SKM-1 treated with dmso at 0.1 percent for 144 hours (cell line): ENCODE measurements at regions not wholly inside any gene's neighbourhood (a gene's known extent, or its start where the extent isn't known, plus 50 kb on each side); places are given as distances from the start of the nearest gene placed in this dataset.
A peak's percentile ranks its signal among the peaks of the same experiment; 100 is the strongest.
"Not testable (repeated sequence)": the region's sequence is repeated elsewhere in the genome, so short reads cannot be mapped to it uniquely, and the experiment has no call there.

Source experiments
- DNase-seq: peaks from one replicate; lab custom pipeline; 2025; ENCODE audit not compliant: unreplicated experiment; lab: John Stamatoyannopoulos, UW

DNA sequence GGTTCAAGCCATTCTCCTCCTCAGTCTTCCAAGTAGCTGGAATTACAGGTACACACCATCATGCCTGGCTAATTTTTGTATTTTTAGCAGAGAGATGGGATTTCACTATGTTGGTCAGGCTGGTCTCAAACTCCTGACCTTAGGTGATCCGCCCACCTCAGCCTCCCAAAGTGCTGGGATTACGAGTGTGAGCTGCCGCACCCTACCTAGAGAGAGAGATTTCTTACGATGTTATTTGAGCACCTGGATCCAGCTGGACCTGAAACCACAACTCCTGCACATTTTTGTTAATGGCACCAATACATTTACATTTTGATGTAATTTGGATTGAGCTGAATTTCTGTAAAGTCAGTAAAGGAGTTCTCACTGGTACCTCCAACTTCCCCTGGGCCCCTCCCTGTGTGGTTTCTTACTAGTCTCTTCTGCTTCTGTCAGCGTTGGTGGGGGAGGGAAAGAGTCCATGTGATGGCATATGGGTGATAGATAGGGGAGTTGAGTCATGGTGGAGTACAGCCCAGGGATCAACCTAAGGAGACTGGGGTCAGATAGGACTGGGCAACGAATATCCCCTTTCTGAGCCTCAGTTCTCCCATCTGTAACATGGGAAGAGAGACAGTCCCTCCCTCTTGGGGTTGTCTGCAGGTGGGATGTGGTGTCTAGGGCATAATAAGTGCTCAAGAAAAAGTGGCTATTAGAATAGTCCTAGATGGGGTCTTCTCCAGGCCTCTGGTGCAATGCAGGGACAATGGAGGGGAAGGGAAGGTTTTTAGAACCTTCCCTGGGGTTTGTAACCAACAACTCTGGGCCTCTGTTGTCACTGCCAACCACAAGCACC is 83.3 kb upstream of the MED13L start:
- DNase-seq: peak; percentile 56

DNA sequence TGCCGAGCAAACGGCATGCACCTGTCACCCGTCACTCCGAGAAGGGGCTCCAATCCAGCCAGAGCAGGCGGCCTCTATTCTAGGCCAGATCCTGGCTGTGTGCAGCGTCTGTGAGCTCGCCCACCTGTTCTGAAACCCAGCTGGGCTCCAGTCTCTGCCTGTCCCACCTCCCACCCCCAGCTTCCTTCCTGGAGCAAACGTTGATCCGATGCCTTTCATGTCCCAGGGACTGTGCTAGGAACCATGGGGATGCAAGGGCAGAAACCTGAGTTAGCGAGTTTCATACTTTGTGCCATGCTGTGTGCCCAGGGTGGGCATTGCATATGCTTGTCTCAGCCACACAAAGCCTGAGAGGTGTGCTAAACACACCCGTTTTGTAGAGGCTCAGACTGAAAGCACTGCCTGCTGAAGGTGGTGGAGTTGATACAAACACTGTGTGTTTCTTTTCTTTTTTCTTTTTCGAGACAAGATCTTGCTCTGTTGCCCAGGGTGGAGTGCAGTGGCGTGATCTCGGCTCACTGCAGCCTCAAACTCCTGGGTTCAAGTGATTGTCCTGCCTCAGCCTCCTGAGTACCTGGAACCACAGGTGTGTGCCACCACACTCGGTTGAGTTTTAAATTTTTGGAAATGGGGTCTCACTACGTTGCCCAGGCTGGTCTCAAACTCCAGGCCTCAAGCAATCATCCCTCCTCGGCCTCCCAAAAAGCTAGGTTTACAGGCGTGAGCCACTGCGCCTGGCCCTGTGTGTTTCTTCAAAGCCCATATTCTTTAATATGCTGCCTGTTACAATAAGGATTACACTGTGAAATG is 84.1 kb upstream of the MED13L start:
- DNase-seq: no peak

DNA sequence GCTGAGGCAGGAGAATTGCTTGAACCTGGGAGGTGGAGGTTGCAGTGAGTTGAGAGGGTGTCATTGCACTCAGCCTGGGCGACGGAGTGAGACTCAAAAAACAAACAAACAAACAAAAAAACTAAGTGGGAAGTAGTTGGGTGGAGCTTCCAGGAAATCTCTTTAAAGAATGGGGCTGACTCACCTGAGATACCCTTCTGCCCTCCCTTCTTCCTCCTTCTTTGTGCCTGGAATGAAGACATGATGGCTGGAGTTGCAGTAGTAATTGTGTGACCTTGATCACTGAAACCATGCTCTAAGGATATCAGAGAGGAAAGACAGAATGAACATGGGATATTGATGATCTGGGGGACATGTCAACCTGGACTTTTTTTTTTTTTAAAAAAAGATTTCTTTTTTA is 87.6 kb upstream of the MED13L start:
- DNase-seq: no peak

DNA sequence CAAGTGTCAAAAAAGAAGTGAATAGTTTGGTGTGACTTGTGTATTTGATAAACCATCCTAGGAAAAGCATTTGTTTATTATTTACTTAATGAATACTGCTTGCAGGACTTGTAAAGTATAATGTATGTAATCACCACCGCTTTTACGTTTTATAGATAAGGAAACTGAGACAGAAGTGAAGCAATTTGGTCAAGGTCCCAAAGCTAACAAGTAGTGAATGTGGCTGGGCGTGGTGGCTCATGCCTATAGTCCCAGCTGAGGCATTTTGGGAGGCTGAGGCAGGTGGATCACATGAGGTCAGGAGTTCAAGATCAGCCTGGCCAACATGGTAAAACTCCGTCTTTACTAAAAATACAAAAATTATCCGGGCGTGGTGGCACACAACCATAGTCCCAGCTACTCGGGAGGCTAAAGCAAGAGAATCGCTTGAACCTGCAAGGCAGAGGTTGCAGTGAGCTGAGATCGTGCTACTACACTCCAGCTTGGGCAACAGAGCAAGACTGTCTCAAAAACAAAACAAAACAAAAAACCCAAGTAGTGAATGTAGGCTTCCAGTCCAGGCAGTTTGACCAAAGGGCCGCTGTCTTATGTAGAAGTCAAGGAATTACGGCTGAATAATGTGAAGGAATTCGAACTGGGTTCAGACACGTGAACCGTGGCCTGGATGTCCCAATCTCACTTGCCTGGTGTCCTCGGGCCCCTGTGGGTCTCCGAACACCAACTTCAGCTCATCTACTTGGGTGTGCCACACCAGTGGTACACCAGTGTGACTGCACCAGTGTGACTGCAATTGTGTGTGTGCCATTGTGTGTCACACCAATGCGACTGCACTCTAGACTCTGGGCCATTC is 88.3 kb upstream of the MED13L start:
- no peak for DNase-seq

DNA sequence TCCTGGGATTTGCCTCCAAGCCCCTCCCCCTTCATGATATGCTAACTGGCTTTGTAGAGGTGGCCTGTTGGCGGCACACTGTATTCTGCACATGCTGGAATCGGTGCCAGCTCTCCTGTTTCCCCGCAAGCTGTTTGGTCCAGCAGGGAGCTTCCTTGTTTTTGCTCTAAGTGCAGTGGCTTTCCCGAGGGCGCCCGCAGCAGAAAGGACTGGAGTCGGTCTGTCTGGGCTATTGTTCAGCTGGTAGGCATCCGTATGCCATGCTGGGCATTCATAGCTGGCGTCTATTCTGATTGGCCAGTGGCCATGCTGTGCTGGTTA is 88.9 kb upstream of the MED13L start:
- no peak for DNase-seq

DNA sequence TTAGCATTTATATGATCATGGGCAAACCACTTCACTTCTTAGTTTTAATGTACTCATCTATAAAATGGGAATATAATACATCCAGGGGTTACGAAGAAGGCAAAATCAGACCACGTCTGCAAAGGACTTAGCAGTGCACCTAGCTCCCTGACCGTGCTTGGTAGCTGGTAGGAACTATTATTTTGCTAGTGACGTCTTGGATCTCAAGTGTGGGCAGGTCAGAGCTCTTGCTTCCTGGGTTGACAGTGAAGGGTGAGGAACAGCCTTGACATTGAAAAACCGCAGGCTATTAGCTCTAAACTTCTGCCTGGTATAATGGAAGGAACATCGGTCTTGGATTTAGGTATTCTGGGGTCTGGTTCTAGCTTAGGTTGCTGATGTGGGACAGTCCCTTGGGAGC is 89.3 kb upstream of the MED13L start:
- DNase-seq: no peak

DNA sequence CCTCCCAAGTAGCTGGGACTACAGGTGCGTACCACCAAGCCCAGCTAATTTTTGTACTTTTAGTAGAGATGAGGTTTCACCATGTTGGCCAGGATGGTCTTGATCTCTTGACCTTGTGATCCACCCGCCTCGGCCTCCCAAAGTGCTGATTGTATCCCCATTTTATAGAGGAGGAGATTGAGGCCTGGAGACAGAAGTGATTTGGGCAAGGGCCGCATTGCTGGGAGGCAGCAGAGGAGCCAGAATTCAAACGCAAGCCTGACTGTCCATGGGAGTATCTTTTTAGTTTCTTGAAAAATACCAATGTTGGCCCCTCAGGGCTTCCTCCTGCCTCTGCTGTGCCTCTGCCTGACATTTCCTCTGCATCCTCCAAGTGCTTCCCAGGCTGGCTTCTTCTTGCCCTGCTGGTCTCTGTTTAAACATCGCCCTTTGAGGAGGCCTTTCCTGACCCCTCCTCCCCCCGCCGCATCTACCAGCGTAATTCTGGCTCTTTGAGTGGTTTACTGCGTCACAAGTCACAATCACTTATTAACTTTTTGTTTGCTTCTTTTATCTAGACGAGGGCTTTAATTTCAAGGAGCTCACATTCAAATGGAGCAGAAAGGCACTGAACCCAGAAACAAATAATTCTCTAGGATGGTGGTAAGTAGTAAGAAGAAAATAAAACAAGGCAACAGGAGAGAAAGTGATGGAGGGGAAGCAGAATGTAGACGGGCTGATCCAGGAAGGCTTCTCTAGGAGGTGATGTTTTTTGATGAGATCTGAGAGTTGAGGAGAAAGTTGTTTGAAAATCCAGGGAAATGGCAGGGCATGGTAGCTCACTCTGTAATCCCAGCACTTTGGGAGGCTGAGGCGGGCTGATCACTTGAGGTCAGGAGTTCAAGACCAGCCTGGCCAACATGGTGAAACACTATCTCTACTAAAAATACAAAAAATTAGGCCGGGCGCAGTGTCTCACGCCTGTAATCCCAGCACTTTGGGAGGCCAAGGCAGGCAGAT is 91.0 kb upstream of the MED13L start:
- DNase-seq: no peak

DNA sequence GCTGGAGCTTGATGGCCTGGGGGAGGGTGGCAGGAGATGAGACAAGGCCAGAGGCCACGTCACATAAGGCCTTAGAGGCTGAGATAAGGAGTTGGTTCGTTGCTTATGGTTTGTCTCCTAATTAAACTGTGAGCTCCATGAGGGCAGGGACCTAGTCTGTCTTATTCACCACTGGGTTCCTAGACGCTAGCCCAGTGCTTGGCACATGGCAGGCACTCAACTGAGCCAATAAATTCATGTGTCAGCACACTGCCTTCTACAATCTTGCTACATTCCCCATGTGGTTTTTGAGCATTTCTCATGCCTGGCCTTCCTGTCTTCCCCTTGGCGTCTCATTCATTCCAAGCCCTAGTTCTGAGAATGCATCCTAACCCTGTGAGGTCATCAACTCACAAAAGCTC is 92.5 kb upstream of the MED13L start:
- no peak for DNase-seq

DNA sequence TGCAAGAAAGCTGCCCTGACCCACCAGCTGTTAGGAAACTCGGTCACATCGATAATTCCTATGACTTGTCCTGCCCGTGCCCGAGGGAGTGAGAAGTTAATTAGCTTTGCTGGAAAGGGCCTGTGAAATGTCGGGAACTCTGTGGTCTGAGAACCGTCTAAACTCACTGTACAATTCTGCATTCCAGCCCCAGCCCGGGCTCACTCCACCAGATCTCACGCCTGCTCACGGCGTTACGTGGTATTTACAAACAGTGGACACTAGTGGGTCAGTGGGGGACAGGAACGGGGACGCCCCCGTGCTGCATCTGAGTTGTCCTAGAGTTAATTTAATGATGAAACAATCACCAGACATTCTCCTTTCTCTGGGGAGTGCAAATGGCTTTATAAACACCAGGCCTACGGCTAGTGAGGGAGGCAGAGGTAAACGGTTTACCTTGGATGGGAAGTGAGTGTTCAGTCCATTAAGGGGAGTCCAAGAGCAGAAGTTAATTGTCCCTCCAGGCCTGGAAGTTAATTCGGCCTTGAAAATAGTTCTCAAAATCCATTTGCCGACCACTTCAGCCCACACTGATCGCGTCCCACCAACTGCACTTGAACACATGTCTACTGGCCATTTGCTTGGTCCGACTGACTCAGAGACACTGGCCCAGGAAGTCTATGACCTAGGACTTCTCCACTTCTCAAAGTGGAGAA is 93.5 kb upstream of the MED13L start:
- no peak for DNase-seq

DNA sequence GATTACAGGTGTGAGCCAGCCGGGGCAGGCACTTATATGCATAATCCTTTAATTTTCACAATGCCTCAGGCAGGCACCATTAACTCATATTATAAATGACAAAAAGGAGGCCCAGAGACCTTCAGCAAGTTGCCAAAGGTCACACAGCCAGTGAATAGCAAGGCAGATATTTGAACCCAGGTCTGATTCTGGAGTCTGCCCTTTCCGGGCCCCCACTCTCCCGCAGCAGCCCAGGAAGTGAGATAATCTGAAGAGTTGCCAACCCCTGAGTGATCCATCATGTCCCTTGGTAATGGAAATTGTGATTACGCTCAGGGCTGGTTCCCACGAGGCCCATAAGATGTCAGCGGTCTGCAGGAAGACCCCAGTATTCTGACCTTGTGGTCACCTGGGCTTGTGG is 95.3 kb upstream of the MED13L start:
- DNase-seq: no peak

DNA sequence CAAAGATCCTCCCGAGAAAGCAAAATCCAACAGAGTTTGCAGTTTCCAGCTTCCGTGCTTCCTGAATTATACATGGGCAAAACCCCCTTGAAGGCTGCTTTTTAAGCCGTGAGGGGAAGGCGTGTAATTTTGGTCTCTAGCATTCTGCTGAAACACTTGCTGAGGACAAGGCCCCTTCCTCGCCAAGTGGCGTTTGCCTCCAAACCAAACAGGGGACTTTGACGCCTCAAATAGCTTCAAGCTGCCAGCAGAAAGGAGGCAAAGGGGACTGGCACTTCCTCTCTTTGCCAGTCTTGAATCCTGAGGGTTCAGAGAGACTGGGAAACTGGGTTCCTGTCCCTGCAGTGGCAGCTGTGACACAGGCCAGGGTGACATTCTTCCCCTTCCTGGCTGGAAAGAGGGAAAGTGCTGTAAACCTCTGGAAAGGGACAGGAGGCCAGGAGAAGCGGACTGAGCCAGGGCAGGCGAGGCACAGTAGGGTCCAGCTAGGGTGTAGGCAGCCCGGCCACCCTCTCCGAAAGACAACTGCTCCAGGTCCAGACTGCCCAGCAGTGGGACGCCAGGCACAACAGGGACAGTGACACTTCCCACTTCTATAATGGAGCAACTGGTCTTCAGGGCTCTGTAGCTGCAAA is 96.2 kb upstream of the MED13L start:
- no peak for DNase-seq

DNA sequence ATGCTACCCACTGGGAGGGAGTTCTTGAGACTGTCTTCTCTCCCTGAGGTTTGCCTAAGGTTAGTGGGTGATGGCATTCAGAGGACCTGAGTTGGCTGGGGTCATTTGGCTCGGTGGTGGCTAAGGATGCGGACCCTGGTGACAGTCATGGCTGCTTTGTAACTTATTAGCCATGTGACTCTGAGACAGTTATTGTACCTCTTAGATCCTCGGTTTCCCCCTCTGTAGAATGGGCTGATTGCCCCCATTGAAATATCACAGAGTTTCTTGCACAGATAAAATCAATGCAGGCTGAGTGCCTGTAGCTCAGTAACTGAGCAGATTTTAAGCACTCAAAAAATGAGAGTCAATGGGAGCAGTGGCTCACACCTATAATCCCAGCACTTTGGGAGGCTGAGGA is 96.7 kb upstream of the MED13L start:
- no peak for DNase-seq

DNA sequence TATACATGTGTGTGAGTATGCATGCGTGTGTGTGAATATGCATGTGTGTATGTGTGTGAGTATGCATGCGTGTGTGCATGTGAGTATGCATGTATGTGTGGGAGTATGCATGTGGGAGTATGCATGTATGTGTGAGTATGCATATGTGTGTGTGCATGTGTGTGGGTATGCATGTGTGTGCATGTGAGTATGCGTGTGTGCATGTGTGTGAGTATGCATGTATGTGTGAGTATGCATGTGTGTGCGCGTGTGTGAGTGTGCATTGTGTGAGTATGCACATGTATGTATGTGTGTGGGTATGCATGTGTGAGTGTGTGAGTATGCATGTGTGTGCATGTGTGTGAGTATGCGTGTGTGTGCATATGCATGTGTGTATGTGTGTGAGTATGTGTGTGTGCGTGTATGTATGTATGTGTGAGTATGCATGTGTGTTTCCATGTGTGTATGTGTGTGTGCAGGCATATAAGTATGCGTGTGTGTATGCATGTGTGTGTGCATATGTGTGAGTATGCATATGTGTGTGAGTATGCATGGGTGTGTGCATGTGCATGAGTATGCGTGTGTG is 97.9 kb upstream of the MED13L start:
- DNase-seq: no peak

DNA sequence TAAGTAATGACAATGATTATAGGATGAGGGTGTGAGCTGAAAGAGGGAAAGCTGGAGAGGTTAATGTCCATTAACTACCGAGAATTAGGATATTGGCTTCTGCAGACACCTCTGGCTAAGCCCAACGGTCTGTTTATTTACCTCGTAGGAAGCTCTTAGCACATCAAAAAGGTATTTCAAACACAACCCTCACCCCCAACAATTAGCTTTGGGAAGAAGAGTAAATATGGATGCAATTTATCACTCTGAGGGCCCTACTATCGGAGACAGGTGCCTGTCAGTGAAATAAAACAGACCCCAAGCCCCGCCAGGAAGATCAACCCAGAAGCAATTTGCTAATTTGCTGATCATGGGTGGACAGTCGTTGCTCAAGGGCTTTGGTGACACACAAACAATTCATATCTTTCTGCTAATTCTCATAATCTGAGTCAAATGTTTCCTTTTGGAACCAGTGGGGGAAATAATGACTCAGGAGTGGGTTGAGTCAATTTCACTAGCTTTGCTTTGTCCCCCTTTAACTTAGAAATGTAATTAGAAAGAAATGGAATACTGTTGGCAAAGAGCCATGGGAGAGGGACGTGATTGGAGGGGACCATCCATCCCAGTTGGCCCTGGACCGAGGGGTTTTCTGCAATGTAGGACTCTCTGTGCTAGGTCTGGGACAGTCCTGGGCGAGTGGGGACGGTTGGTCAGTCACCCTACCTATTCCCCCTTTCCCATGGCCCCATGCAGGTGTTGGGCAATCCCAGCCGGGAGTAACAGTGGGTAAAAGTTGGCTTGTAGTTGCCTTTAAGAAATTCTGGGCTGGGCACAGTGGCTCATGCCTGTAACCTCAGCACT is 99.1 kb upstream of the MED13L start:
- DNase-seq: no peak

DNA sequence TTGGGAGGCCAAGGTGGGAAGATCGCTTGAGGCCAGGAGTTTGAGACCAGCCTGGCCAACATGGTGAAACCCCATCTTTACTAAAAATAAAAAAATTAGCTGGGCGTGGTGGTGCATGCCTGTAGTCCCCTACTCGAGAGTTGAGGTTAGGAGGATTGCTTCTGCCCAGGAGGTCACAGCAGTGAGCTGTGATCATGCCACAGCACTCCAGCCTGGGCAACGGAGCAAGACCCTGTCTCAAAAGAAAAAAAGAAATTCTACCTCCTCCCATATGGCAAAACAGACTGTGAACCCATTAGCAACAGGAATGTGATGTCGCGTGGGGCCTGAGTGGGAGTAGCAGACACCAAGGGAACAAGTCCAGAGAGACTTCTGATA is 99.7 kb upstream of the MED13L start:
- not testable (repeated sequence) for DNase-seq

DNA sequence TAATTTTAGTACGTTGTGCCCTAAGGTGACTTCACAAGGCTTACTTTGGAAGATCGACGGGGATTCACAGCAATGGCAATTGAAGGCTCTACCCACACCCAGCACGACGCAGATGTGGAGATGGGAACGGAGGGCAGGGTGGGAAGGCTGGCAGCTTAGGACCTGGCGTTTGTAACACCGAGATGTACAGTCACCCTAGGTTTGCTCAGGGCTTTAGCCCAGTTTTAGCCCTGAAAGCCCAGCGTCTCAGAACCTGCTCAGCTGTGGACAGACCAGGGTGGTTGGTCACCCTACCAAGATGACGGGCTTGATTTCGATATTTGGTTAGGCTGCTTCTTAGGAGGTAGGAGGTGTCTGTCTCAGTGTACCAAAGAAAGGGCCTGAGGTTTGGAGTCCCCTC is 100.5 kb upstream of the MED13L start:
- DNase-seq: no peak

DNA sequence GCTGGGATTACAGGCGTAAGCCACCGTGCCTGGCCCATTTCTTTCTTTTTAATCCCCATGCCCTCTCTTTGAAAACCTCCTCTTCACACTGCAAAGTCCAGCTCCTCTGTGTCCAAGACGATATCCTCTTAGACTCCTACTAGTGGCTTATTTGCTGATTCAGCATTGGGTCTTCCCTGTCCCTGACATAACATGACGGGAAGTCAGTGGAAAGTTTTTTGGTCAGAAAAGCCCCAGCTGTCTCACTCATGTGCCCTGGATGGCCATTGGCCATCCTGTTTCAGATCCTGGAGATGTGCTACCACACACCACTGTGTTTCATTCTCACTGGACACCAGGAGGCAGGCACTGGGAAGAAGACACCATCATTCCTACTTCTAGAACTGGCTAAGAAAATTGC is 102.6 kb upstream of the MED13L start:
- no peak for DNase-seq

DNA sequence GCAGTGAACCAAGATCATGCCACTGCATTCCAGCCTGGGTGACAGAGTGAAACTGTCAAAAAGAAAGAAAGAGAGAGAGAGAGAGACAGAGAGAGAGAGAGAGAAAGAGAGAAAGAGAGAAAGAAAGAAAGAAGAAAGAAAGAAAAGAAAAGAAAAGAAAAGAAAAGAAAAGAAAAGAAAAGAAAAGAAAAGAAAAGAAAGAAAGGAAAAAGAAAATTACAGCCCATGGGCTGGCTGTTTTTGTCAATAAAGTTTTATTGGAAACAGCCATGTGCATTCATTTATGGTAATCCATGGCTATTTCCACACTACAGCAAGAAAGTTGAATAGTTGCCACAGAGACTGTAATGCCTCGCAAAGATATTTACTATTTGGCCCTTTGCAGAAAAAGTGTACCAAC is 103.2 kb upstream of the MED13L start:
- DNase-seq: not testable (repeated sequence)
